NCI-H2196 (cell line): ENCODE measurements at regions not wholly inside any gene's neighbourhood (a gene's known extent, or its start where the extent isn't known, plus 50 kb on each side); places are given as distances from the start of the nearest gene placed in this dataset.
"Not testable (repeated sequence)": the region's sequence is repeated elsewhere in the genome, so short reads cannot be mapped to it uniquely, and the experiment has no call there.

Experiments used
- DNase-seq: peaks from one replicate; lab custom pipeline; 2025; ENCODE audit not compliant: unreplicated experiment; lab: John Stamatoyannopoulos, UW

GRCh38 chr3:154835639-154836038 is 244.5 kb upstream of the MME start:
- DNase-seq, result no peak

GRCh38 chr3:154834831-154835230 is 245.3 kb upstream of the MME start:
- DNase-seq, result not testable (repeated sequence)

GRCh38 chr3:154829929-154830328 is 250.2 kb upstream of the MME start:
- DNase-seq, result no peak

- DNase-seq, result no peak
These were observed 260.6 kb upstream of the MME start for GRCh38 chr3:154819491-154819890.

- DNase-seq, result no peak
These were observed 261.4 kb upstream of the MME start for GRCh38 chr3:154818676-154819255.

- not testable (repeated sequence) for DNase-seq
These were observed 270.1 kb upstream of the MME start for GRCh38 chr3:154810017-154810416.

- no peak for DNase-seq
These were observed 278.4 kb upstream of the MME start for GRCh38 chr3:154801729-154802128.

GRCh38 chr3:154799800-154800199 is 280.3 kb upstream of the MME start:
- no peak for DNase-seq

- no peak for DNase-seq
These were observed 284.5 kb upstream of the MME start for GRCh38 chr3:154795582-154795981.

GRCh38 chr3:154794814-154795445 is 285.2 kb upstream of the MME start:
- DNase-seq, result no peak

- no peak for DNase-seq
These were observed 285.7 kb upstream of the MME start for GRCh38 chr3:154794391-154794790.

GRCh38 chr3:154792828-154793227 is 287.3 kb upstream of the MME start:
- no peak for DNase-seq

GRCh38 chr3:154791611-154792010 is 288.5 kb upstream of the MME start:
- DNase-seq, result no peak

- no peak for DNase-seq
These were observed 293.4 kb upstream of the MME start for GRCh38 chr3:154786724-154787123.

GRCh38 chr3:154783521-154783931 is 296.6 kb upstream of the MME start:
- DNase-seq, result no peak

GRCh38 chr3:154783061-154783460 is 297.1 kb upstream of the MME start:
- DNase-seq, result no peak

- DNase-seq, result no peak
These were observed 298.0 kb upstream of the MME start for GRCh38 chr3:154782151-154782550.

GRCh38 chr3:154781595-154781994 is 298.5 kb upstream of the MME start:
- DNase-seq, result no peak

GRCh38 chr3:154780263-154780662 is 299.9 kb upstream of the MME start:
- DNase-seq, result no peak

GRCh38 chr3:154779571-154779970 is 300.5 kb upstream of the MME start:
- no peak for DNase-seq

GRCh38 chr3:154778057-154778456 is 302.1 kb upstream of the MME start:
- DNase-seq, result no peak

GRCh38 chr3:154776549-154777225 is 303.4 kb upstream of the MME start:
- no peak for DNase-seq
